ENCODE measurements at regions not wholly inside any gene's neighbourhood (a gene's known extent, or its start where the extent isn't known, plus 50 kb on each side); places are given as distances from the start of the nearest gene placed in this dataset.

- POLR2A ChIA-PET = no interaction called here
- H3K36me3 Mint-ChIP-seq (ENCODE audit: low read depth) = no peaks in the 10 kb centered on the region
- H3K9me3 Mint-ChIP-seq (ENCODE audit: insufficient read depth) = no peaks in the 10 kb centered on the region
- CTCF ChIA-PET = interaction anchor here (1.1 kb wide), 1 partner anchor 11 kb away, joined by 3 read pairs; no protein-coding TSS in a partner anchor
- no peaks in the 10 kb centered on the region for H3K27me3 Mint-ChIP-seq (ENCODE audit: low read depth)
- H3K27ac Mint-ChIP-seq = no peak overlapping the region
- H3K4me1 Mint-ChIP-seq (ENCODE audit: low read depth) = no peaks in the 10 kb centered on the region
- DNase-seq (no peak), ATAC-seq (no peak)
- H3K4me3 Mint-ChIP-seq = no peak overlapping the region
Observed at GRCh38 chr1:106956721-106957120, 99.8 kb upstream of the PRMT6 start.

DNA sequence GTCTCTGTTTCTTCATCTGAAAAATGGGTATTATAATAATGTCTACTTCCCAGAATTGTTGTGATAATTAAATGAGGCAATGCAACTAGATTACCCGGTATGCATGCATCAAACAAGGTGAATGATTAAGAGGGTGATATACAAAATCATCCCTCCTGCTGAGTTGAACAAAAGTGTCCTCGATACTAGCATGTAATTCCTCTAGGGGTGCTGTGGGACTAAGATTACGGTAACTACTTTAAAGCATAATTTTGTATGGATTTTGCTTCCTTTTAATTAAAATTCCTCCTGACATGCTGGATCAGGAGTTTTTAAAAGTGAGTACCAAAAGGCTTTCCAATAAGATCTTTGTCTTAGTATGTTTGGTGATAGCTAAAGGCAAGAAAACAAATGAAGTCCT, 98.7 kb upstream of the PRMT6 start:
- ATAC-seq = no peak
- Mint-ChIP-seq H3K27ac (no peak overlapping the region), H3K27me3 (ENCODE audit: low read depth) (no peaks in the 10 kb centered on the region), H3K36me3 (ENCODE audit: low read depth) (no peaks in the 10 kb centered on the region), H3K4me3 (no peak overlapping the region), H3K4me1 (ENCODE audit: low read depth) (no peaks in the 10 kb centered on the region), H3K9me3 (ENCODE audit: insufficient read depth) (no peaks in the 10 kb centered on the region)
- POLR2A ChIA-PET = no interaction called here
- DNase-seq = no peak
- CTCF ChIA-PET = interaction anchor here (1.1 kb wide), 1 partner anchor 10 kb away, joined by 3 read pairs; no protein-coding TSS in a partner anchor

DNA sequence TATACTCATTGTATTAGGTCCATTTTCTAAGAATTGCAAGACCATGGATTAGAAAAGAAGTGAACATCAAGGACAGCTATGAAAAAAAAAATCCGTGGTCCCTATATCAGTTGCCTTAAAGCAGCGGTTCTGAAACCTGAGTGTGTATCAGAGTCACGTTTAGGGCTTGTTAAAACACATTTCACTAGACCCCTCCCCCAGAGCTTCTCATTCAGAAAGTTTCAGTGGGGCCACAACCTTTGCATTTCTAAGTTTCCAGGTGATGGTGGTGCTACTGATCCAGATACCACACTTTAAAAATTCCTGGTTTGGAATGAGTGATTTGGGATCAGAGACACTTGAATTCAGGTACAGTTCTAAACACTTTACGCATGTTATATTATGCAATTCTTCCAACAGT, 96.1 kb upstream of the PRMT6 start:
- Mint-ChIP-seq H3K27me3 (ENCODE audit: low read depth) (no peaks in the 10 kb centered on the region), H3K27ac (no peak overlapping the region), H3K4me3 (no peak overlapping the region), H3K36me3 (ENCODE audit: low read depth) (no peaks in the 10 kb centered on the region), H3K4me1 (ENCODE audit: low read depth) (no peaks in the 10 kb centered on the region), H3K9me3 (ENCODE audit: insufficient read depth) (no peaks in the 10 kb centered on the region)
- ChIA-PET CTCF (no interaction called here), POLR2A (no interaction called here)
- DNase-seq (no peak), ATAC-seq (no peak)

DNA sequence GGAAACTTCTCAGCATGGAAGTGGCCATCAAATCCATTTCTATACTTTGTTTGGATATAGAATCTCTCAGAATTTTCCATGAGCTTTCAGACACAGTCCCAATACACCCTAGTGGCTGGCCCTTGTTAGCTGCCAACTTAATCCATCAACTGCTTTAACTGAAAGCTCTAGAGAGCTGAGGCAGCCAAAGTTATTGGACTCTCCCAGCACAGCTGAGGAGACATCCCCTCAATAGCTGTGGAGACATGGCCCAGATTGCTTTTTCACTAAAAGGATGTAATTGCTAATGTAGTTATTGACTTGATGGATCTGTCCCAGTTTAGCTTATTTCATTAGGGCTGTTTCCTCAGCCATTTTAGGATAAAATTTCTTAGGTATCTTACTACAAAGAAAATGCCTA, 94.8 kb upstream of the PRMT6 start:
- DNase-seq = no peak
- POLR2A ChIA-PET = no interaction called here
- no peak overlapping the region for H3K27ac Mint-ChIP-seq
- H3K36me3 Mint-ChIP-seq (ENCODE audit: low read depth) = no peaks in the 10 kb centered on the region
- no peaks in the 10 kb centered on the region for H3K9me3 Mint-ChIP-seq (ENCODE audit: insufficient read depth)
- no peak for ATAC-seq
- H3K27me3 Mint-ChIP-seq (ENCODE audit: low read depth) = no peaks in the 10 kb centered on the region
- no peak overlapping the region for H3K4me3 Mint-ChIP-seq
- CTCF ChIA-PET = no interaction called here
- no peaks in the 10 kb centered on the region for H3K4me1 Mint-ChIP-seq (ENCODE audit: low read depth)

GRCh38 chr1:106962591-106962990, 93.9 kb upstream of the PRMT6 start:
- POLR2A ChIA-PET = no interaction called here
- no peak overlapping the region for H3K4me3 Mint-ChIP-seq
- no peaks in the 10 kb centered on the region for H3K27me3 Mint-ChIP-seq (ENCODE audit: low read depth)
- H3K4me1 Mint-ChIP-seq (ENCODE audit: low read depth) = no peaks in the 10 kb centered on the region
- H3K27ac Mint-ChIP-seq = no peak overlapping the region
- no peaks in the 10 kb centered on the region for H3K9me3 Mint-ChIP-seq (ENCODE audit: insufficient read depth)
- H3K36me3 Mint-ChIP-seq (ENCODE audit: low read depth) = no peaks in the 10 kb centered on the region
- CTCF ChIA-PET = no interaction called here
- ATAC-seq (no peak), DNase-seq (no peak)

- no peak for ATAC-seq
- Mint-ChIP-seq H3K4me3 (no peak overlapping the region), H3K27ac (no peak overlapping the region), H3K36me3 (ENCODE audit: low read depth) (no peaks in the 10 kb centered on the region), H3K27me3 (ENCODE audit: low read depth) (no peaks in the 10 kb centered on the region), H3K9me3 (ENCODE audit: insufficient read depth) (no peaks in the 10 kb centered on the region), H3K4me1 (ENCODE audit: low read depth) (no peaks in the 10 kb centered on the region)
- no peak for DNase-seq
- POLR2A ChIA-PET = no interaction called here
- CTCF ChIA-PET = no interaction called here
Observed at GRCh38 chr1:106964495-106964894, 92.0 kb upstream of the PRMT6 start.

- Mint-ChIP-seq H3K9me3 (ENCODE audit: insufficient read depth) (no peaks in the 10 kb centered on the region), H3K4me1 (ENCODE audit: low read depth) (no peaks in the 10 kb centered on the region), H3K4me3 (no peak overlapping the region), H3K27ac (no peak overlapping the region), H3K27me3 (ENCODE audit: low read depth) (no peaks in the 10 kb centered on the region), H3K36me3 (ENCODE audit: low read depth) (no peaks in the 10 kb centered on the region)
- POLR2A ChIA-PET = no interaction called here
- ATAC-seq (no peak), DNase-seq (no peak)
- CTCF ChIA-PET = interaction anchor here (1.5 kb wide), 1 partner anchor 11 kb away, joined by 3 read pairs; no protein-coding TSS in a partner anchor
Observed at GRCh38 chr1:106968644-106969043, 87.8 kb upstream of the PRMT6 start.

- Mint-ChIP-seq H3K4me3 (no peak overlapping the region), H3K27me3 (ENCODE audit: low read depth) (no peaks in the 10 kb centered on the region), H3K27ac (no peak overlapping the region), H3K9me3 (ENCODE audit: insufficient read depth) (no peaks in the 10 kb centered on the region), H3K4me1 (ENCODE audit: low read depth) (no peaks in the 10 kb centered on the region), H3K36me3 (ENCODE audit: low read depth) (no peaks in the 10 kb centered on the region)
- no peak for DNase-seq
- no peak for ATAC-seq
- POLR2A ChIA-PET = no interaction called here
- CTCF ChIA-PET = no interaction called here
Observed at GRCh38 chr1:106969731-106970130, 86.7 kb upstream of the PRMT6 start.

- Mint-ChIP-seq H3K9me3 (ENCODE audit: insufficient read depth) (no peaks in the 10 kb centered on the region), H3K36me3 (ENCODE audit: low read depth) (no peaks in the 10 kb centered on the region), H3K27me3 (ENCODE audit: low read depth) (no peaks in the 10 kb centered on the region), H3K4me3 (no peak overlapping the region), H3K4me1 (ENCODE audit: low read depth) (no peaks in the 10 kb centered on the region), H3K27ac (no peak overlapping the region)
- ChIA-PET POLR2A (no interaction called here), CTCF (no interaction called here)
- no peak for ATAC-seq
- no peak for DNase-seq
Observed at GRCh38 chr1:106972074-106972473, 84.4 kb upstream of the PRMT6 start.

DNA sequence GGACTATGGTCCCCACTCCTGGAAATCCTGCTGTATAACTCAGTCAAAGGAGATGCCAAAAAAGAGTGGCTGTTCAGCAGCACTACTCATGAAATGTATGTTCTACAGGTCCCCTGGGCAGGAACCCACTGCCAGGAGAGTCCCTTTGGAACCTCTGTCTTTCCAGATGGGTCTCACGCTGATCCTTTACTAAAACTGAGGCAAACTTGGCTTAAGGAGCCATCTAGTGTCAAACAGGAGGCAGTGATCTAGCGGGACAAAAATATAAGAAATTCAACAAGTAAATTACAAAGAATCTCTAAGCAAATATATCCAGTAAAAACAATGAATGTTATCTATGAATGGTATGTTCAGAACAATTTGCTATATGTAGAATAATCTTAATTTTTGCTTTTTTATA, 80.5 kb upstream of the PRMT6 start:
- POLR2A ChIA-PET = no interaction called here
- ATAC-seq = no peak
- H3K27ac Mint-ChIP-seq = no peak overlapping the region

DNA sequence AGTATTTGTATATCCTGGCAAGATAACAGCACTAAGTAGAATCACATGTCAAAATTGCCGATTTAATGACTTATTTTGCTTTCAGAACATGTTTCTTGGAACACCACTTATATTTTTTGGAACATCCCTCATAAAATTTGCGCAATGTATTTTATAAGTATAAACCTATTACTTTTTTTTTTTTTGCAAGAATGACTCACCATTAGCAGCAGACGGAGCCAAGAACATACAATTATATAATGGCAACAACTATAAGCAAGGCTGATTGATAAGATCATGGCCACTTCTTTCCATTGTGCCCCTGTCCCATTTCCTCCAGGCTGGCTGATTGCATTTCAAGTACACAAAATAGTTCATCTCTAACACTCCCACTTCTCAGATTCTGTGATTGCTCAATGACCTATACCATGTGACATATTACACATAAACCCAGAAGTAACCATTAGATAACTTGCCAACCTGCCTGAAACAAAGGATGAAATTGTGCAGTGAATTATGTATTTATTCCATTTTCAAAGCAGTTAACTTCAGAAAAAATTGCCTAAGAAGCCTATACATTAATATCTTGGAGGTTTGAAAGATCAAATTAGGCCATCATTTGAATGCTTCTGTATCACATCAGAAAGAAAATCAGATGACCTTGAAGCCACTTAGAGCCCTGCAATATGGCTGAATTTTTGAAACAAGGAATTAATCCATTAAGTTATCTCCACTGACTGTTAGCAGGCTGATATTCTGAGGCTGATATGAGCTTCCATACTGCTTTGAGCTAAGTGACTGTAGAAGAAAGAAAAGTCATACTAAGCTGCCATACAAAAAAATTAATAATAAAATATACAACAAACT, 77.8 kb upstream of the PRMT6 start:
- DNase-seq (no peak), ATAC-seq (no peak)
- Mint-ChIP-seq H3K27me3 (ENCODE audit: low read depth) (no peaks in the 10 kb centered on the region), H3K4me3 (no peak overlapping the region), H3K9me3 (ENCODE audit: insufficient read depth) (no peaks in the 10 kb centered on the region), H3K4me1 (ENCODE audit: low read depth) (no peaks in the 10 kb centered on the region), H3K27ac (no peak overlapping the region), H3K36me3 (ENCODE audit: low read depth) (no peaks in the 10 kb centered on the region)
- CTCF ChIA-PET = no interaction called here
- POLR2A ChIA-PET = interaction anchor here (0.6 kb wide), 1 partner anchor 25 kb away, joined by 5 read pairs; no protein-coding TSS in a partner anchor

More for the DNA sequence above, 80.5 kb upstream of the PRMT6 start:
- no peak overlapping the region for H3K4me3 Mint-ChIP-seq
- no peaks in the 10 kb centered on the region for H3K9me3 Mint-ChIP-seq (ENCODE audit: insufficient read depth)
- CTCF ChIA-PET = no interaction called here
- no peak for DNase-seq
- no peaks in the 10 kb centered on the region for H3K4me1 Mint-ChIP-seq (ENCODE audit: low read depth)
- no peaks in the 10 kb centered on the region for H3K27me3 Mint-ChIP-seq (ENCODE audit: low read depth)
- H3K36me3 Mint-ChIP-seq (ENCODE audit: low read depth) = no peaks in the 10 kb centered on the region

- Mint-ChIP-seq H3K4me1 (ENCODE audit: low read depth) (no peaks in the 10 kb centered on the region), H3K9me3 (ENCODE audit: insufficient read depth) (no peaks in the 10 kb centered on the region), H3K27me3 (ENCODE audit: low read depth) (no peaks in the 10 kb centered on the region), H3K4me3 (no peak overlapping the region), H3K36me3 (ENCODE audit: low read depth) (no peaks in the 10 kb centered on the region), H3K27ac (no peak overlapping the region)
- POLR2A ChIA-PET = interaction anchor here (0.6 kb wide), 1 partner anchor 26 kb away, joined by 5 read pairs; no protein-coding TSS in a partner anchor
- ATAC-seq (no peak), DNase-seq (no peak)
- CTCF ChIA-PET = no interaction called here
Observed at GRCh38 chr1:106979371-106979770, 77.1 kb upstream of the PRMT6 start.

GRCh38 chr1:106980121-106980520, 76.4 kb upstream of the PRMT6 start:
- no peak for DNase-seq
- CTCF ChIA-PET = no interaction called here
- Mint-ChIP-seq H3K27me3 (ENCODE audit: low read depth) (no peaks in the 10 kb centered on the region), H3K4me1 (ENCODE audit: low read depth) (no peaks in the 10 kb centered on the region), H3K9me3 (ENCODE audit: insufficient read depth) (no peaks in the 10 kb centered on the region), H3K4me3 (no peak overlapping the region), H3K27ac (no peak overlapping the region), H3K36me3 (ENCODE audit: low read depth) (no peaks in the 10 kb centered on the region)
- ATAC-seq = no peak
- POLR2A ChIA-PET = no interaction called here

Measured in activated CD8-positive, alpha-beta T cell treated with anti-CD3 and anti-CD28 coated beads, Interleukin-2, amount 10 ng/mL, durations not matched to agents 7 days and 5 days (primary cell).